GM12864 (cell line): ENCODE measurements at regions not wholly inside any gene's neighbourhood (a gene's known extent, or its start where the extent isn't known, plus 50 kb on each side); places are given as distances from the start of the nearest gene placed in this dataset.
"Not testable (repeated sequence)": the region's sequence is repeated elsewhere in the genome, so short reads cannot be mapped to it uniquely, and the experiment has no call there.

Experiments used
- DNase-seq: peaks from one replicate; pipeline ENCODE4 v3.0.0-alpha.2; 2011; ENCODE audit warnings: low read depth
- H3K4me3 ChIP-seq: 2 replicates; pipeline ENCODE4 v1.5.1; 2011; ENCODE audit warnings: mild to moderate bottlenecking, low read depth, low read length, control low read depth
- CTCF ChIP-seq: IDR thresholded peaks from 2 replicates; pipeline ENCODE4 v1.5.1; 2011; ENCODE audit warnings: low read depth, mild to moderate bottlenecking, moderate library complexity, low read length, control low read depth, inconsistent platforms; ENCODE audit errors: missing control alignments

- TF ChIP-seq CTCF: no peak
- H3K4me3 ChIP-seq: no peak overlapping the region
- DNase-seq: no peak
These were observed 79.7 kb downstream of the RGS2 start for GRCh38 chr1:192888574-192888973.

GRCh38 chr1:192889082-192889481 is 80.2 kb downstream of the RGS2 start:
- no peak overlapping the region for H3K4me3 ChIP-seq
- no peak for DNase-seq
- TF ChIP-seq CTCF: no peak

GRCh38 chr1:192890134-192890533 is 81.3 kb downstream of the RGS2 start:
- no peak overlapping the region for H3K4me3 ChIP-seq

GRCh38 chr1:192892934-192893333 is 84.1 kb downstream of the RGS2 start:
- H3K4me3 ChIP-seq: no peak overlapping the region
- TF ChIP-seq CTCF: no peak
- DNase-seq: no peak

More at GRCh38 chr1:192890134-192890533, 81.3 kb downstream of the RGS2 start:
- no peak for DNase-seq
- no peak for TF ChIP-seq CTCF

GRCh38 chr1:192895487-192895886 is 86.6 kb downstream of the RGS2 start:
- H3K4me3 ChIP-seq, DNase-seq: not testable (repeated sequence)

- H3K4me3 ChIP-seq: no peak overlapping the region
- no peak for TF ChIP-seq CTCF
- DNase-seq: no peak
These were observed 87.5 kb downstream of the RGS2 start for GRCh38 chr1:192896376-192896775.

- H3K4me3 ChIP-seq: no peak overlapping the region
- TF ChIP-seq CTCF: no peak
- no peak for DNase-seq
These were observed 92.7 kb downstream of the RGS2 start for GRCh38 chr1:192901500-192901899.

GRCh38 chr1:192903142-192903541 is 94.3 kb downstream of the RGS2 start:
- DNase-seq: no peak

More at GRCh38 chr1:192903142-192903541, 94.3 kb downstream of the RGS2 start:
- TF ChIP-seq CTCF: no peak
- H3K4me3 ChIP-seq: no peak overlapping the region
